HG03108 (cell line): ENCODE measurements at regions not wholly inside any gene's neighbourhood (a gene's known extent, or its start where the extent isn't known, plus 50 kb on each side); places are given as distances from the start of the nearest gene placed in this dataset.

Experiments
- ATAC-seq: cut with Tn5 transposase; IDR thresholded peaks from one replicate; pipeline ENCODE4 v1.9.1; 2021; ENCODE audit warnings: moderate library complexity; ENCODE audit not compliant: unreplicated experiment

GRCh38 chr12:70151993-70152392 lies 91.2 kb upstream of the CNOT2 start:
- ATAC-seq = no peak

- ATAC-seq = no peak
These were observed 89.1 kb upstream of the CNOT2 start for GRCh38 chr12:70154087-70154638.

GRCh38 chr12:70154960-70155589 lies 88.2 kb upstream of the CNOT2 start:
- no peak for ATAC-seq

- no peak for ATAC-seq
These were observed 86.1 kb upstream of the CNOT2 start for GRCh38 chr12:70157099-70157498.

GRCh38 chr12:70165450-70165849 lies 77.8 kb upstream of the CNOT2 start:
- no peak for ATAC-seq

- ATAC-seq = no peak
These were observed 66.9 kb upstream of the CNOT2 start for GRCh38 chr12:70176290-70176689.

DNA sequence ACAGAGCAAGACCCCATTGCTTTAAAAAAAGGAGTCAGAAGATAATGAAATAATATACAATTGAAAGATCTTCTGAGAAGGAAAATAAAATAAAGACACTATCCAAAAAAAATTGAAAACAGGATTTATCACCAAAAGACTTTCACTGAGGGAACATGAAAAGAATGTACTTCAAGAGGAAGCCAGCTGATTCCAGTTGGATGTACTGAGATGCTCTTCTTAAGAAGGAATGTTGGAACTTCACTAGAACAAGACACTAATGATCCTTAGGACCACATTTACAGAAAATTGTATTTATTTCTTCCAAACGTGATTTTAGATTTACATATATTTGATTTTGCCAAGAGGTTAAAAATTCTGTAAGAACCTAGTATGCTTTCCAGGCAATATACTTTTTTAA lies 65.6 kb upstream of the CNOT2 start:
- ATAC-seq = no peak

DNA sequence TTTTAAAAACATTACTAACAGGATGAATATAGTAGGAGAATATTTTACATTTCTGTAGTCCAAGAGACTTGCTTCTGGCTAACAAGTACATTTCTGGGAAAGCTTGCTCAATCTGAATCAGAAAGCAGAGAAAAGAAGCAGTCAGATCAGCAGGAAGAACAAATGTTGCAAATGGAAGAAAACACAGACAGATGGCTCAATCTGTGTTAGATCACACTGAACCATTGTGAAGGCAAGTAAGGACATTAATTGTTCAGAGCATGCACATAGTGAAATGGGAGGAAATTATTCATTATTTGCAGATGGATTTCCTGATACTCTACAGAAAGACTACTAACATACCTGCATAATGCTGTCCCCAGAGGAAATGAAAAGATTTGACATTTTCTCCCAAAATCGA lies 65.2 kb upstream of the CNOT2 start:
- no peak for ATAC-seq

GRCh38 chr12:70180130-70180529 lies 63.1 kb upstream of the CNOT2 start:
- no peak for ATAC-seq

DNA sequence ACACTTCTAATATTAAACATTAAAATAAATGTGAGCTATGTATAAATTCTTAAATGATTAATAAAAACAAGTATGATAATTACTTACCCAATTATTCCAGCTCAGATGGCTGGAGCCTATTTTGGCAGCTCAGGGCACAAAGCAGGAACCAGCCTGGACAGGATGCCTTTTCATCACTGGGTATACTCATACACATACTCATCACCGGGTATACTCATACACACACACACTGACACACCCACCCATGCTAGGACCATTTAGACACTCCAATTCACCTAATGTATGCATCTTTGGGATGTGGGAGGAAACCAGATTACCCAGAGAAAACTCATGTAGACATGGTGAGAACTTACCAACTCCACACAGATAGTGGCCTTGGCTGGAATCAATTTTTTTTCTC lies 57.9 kb upstream of the CNOT2 start:
- no peak for ATAC-seq

DNA sequence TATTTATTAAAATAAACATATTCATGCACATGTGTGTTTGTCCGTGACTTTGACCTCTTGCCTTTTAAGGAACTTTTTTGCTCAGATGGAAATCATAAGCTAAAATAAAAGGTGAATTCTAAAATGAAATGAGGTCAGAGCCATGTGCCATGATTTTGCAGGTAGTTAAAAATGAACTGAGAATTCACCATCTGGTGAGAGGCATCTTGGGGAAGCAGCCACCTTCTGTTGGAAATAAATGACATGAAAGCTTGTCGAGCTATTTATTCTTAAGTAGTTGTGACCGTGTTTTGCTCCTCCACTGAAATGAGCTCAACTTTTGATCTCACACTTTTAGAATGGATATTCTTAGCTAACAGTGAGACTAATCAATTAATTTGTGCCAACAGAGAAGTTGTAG lies 56.8 kb upstream of the CNOT2 start:
- no peak for ATAC-seq

- no peak for ATAC-seq
These were observed 52.8 kb upstream of the CNOT2 start for GRCh38 chr12:70190262-70191010.
